Upper lobe of left lung (tissue), 4 donors: ENCODE measurements at regions not wholly inside any gene's neighbourhood (a gene's known extent, or its start where the extent isn't known, plus 50 kb on each side); places are given as distances from the start of the nearest gene placed in this dataset.

Experiments used
- EP300 ChIP-seq, 4 donors: sonication (generic); formaldehyde crosslinking; IDR thresholded peaks; one replicate each; pipeline ENCODE4 v1.5.1; 2017; ENCODE audit warnings: antibody characterized with exemption in 4 of 4, control low read depth in 2 of 4
- POLR2A ChIP-seq, 4 donors: fragments of 450-650 bp; IDR thresholded peaks; one replicate each; pipeline ENCODE4 v1.5.1; 2016 to 2017; ENCODE audit warnings: antibody characterized with exemption in 4 of 4, mild to moderate bottlenecking in 2 of 4
- POLR2AphosphoS5 ChIP-seq, 2 donors: sonication (generic); formaldehyde crosslinking; IDR thresholded peaks; one replicate each; pipeline ENCODE4 v1.5.1; 2017; ENCODE audit warnings: antibody characterized with exemption in 2 of 2
- TF ChIP-seq, protein P1 (sequence below), 6 experiments: fragments of 450-650 bp in 4 of 6; fragments of 200-600 bp in 2 of 6; sonication (generic) in 2 of 6; IDR thresholded peaks; one replicate each; pipeline ENCODE4 v1.5.1; 2016 to 2019; ENCODE audit warnings: antibody characterized with exemption in 6 of 6

- TF ChIP-seq POLR2AphosphoS5 (IDR thresholded peaks at IDR 0.05) (no peak), POLR2A (IDR thresholded peaks at IDR 0.05) (no peak), EP300 (IDR thresholded peaks at IDR 0.05) (no peak)
- TF ChIP-seq, protein P1, sequence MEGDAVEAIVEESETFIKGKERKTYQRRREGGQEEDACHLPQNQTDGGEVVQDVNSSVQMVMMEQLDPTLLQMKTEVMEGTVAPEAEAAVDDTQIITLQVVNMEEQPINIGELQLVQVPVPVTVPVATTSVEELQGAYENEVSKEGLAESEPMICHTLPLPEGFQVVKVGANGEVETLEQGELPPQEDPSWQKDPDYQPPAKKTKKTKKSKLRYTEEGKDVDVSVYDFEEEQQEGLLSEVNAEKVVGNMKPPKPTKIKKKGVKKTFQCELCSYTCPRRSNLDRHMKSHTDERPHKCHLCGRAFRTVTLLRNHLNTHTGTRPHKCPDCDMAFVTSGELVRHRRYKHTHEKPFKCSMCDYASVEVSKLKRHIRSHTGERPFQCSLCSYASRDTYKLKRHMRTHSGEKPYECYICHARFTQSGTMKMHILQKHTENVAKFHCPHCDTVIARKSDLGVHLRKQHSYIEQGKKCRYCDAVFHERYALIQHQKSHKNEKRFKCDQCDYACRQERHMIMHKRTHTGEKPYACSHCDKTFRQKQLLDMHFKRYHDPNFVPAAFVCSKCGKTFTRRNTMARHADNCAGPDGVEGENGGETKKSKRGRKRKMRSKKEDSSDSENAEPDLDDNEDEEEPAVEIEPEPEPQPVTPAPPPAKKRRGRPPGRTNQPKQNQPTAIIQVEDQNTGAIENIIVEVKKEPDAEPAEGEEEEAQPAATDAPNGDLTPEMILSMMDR (IDR thresholded peaks at IDR 0.05): no peak
These were observed 451.3 kb upstream of the MCTP2 start for GRCh38 chr15:93780073-93780472.
